ENCODE measurements at regions not wholly inside any gene's neighbourhood (a gene's known extent, or its start where the extent isn't known, plus 50 kb on each side); places are given as distances from the start of the nearest gene placed in this dataset.

GRCh38 chr16:86901483-86901882 lies 323.1 kb downstream of the FOXL1 start:
- no peak overlapping the region for H3K27ac Mint-ChIP-seq
- H3K36me3 Mint-ChIP-seq = no peaks in the 10 kb centered on the region
- H3K4me3 Mint-ChIP-seq = no peak overlapping the region
- H3K9me3 Mint-ChIP-seq (ENCODE audit: low read depth) = no peaks in the 10 kb centered on the region
- H3K4me1 Mint-ChIP-seq (ENCODE audit: low read depth) = no peaks in the 10 kb centered on the region
- H3K27me3 Mint-ChIP-seq = peaks cover 7% of the 10 kb centered on the region

GRCh38 chr16:86902656-86903001 lies 324.3 kb downstream of the FOXL1 start:
- peaks cover 7% of the 10 kb centered on the region for H3K27me3 Mint-ChIP-seq
- no peaks in the 10 kb centered on the region for H3K36me3 Mint-ChIP-seq
- no peak overlapping the region for H3K4me3 Mint-ChIP-seq
- H3K9me3 Mint-ChIP-seq (ENCODE audit: low read depth) = no peaks in the 10 kb centered on the region
- no peak overlapping the region for H3K27ac Mint-ChIP-seq
- no peaks in the 10 kb centered on the region for H3K4me1 Mint-ChIP-seq (ENCODE audit: low read depth)

- no peaks in the 10 kb centered on the region for H3K9me3 Mint-ChIP-seq (ENCODE audit: low read depth)
- H3K27me3 Mint-ChIP-seq = peaks cover 7% of the 10 kb centered on the region
- no peaks in the 10 kb centered on the region for H3K36me3 Mint-ChIP-seq
- H3K4me1 Mint-ChIP-seq (ENCODE audit: low read depth) = no peaks in the 10 kb centered on the region
- H3K27ac Mint-ChIP-seq = no peak overlapping the region
- no peak overlapping the region for H3K4me3 Mint-ChIP-seq
These were observed 324.7 kb downstream of the FOXL1 start for GRCh38 chr16:86903068-86903467.

- Mint-ChIP-seq H3K4me3 (no peak overlapping the region), H3K36me3 (no peaks in the 10 kb centered on the region)
These were observed 327.0 kb downstream of the FOXL1 start for GRCh38 chr16:86905302-86905701.

GRCh38 chr16:86906623-86907022 lies 328.3 kb downstream of the FOXL1 start:
- Mint-ChIP-seq H3K4me3 (no peak overlapping the region), H3K27ac (no peak overlapping the region), H3K4me1 (ENCODE audit: low read depth) (no peaks in the 10 kb centered on the region), H3K27me3 (peaks cover 5% of the 10 kb centered on the region), H3K9me3 (ENCODE audit: low read depth) (no peaks in the 10 kb centered on the region), H3K36me3 (no peaks in the 10 kb centered on the region)

More at GRCh38 chr16:86905302-86905701, 327.0 kb downstream of the FOXL1 start:
- Mint-ChIP-seq H3K27ac (no peak overlapping the region), H3K4me1 (ENCODE audit: low read depth) (no peaks in the 10 kb centered on the region), H3K9me3 (ENCODE audit: low read depth) (no peaks in the 10 kb centered on the region), H3K27me3 (peaks cover 7% of the 10 kb centered on the region)

- no peaks in the 10 kb centered on the region for H3K9me3 Mint-ChIP-seq (ENCODE audit: low read depth)
- H3K4me3 Mint-ChIP-seq = no peak overlapping the region
- peaks cover 5% of the 10 kb centered on the region for H3K27me3 Mint-ChIP-seq
- no peaks in the 10 kb centered on the region for H3K4me1 Mint-ChIP-seq (ENCODE audit: low read depth)
- H3K36me3 Mint-ChIP-seq = no peaks in the 10 kb centered on the region
- H3K27ac Mint-ChIP-seq = no peak overlapping the region
These were observed 331.2 kb downstream of the FOXL1 start for GRCh38 chr16:86909359-86910160.

GRCh38 chr16:86910161-86910769 lies 331.9 kb downstream of the FOXL1 start:
- peaks cover 5% of the 10 kb centered on the region for H3K27me3 Mint-ChIP-seq
- no peaks in the 10 kb centered on the region for H3K4me1 Mint-ChIP-seq (ENCODE audit: low read depth)

GRCh38 chr16:86911437-86911958 lies 333.1 kb downstream of the FOXL1 start:
- no peaks in the 10 kb centered on the region for H3K4me1 Mint-ChIP-seq (ENCODE audit: low read depth)
- H3K27me3 Mint-ChIP-seq = no peaks in the 10 kb centered on the region

More at GRCh38 chr16:86910161-86910769, 331.9 kb downstream of the FOXL1 start:
- Mint-ChIP-seq H3K27ac (no peak overlapping the region), H3K36me3 (no peaks in the 10 kb centered on the region), H3K4me3 (no peak overlapping the region), H3K9me3 (ENCODE audit: low read depth) (no peaks in the 10 kb centered on the region)

GRCh38 chr16:86913886-86914285 lies 335.5 kb downstream of the FOXL1 start:
- H3K4me3 Mint-ChIP-seq = no peak overlapping the region

More at GRCh38 chr16:86911437-86911958, 333.1 kb downstream of the FOXL1 start:
- no peak overlapping the region for H3K4me3 Mint-ChIP-seq
- no peaks in the 10 kb centered on the region for H3K9me3 Mint-ChIP-seq (ENCODE audit: low read depth)
- H3K27ac Mint-ChIP-seq = no peak overlapping the region
- no peaks in the 10 kb centered on the region for H3K36me3 Mint-ChIP-seq

GRCh38 chr16:86914876-86915717 lies 336.7 kb downstream of the FOXL1 start:
- H3K4me1 Mint-ChIP-seq (ENCODE audit: low read depth) = no peaks in the 10 kb centered on the region
- H3K27me3 Mint-ChIP-seq = peaks cover 7% of the 10 kb centered on the region
- no peak overlapping the region for H3K4me3 Mint-ChIP-seq
- no peaks in the 10 kb centered on the region for H3K9me3 Mint-ChIP-seq (ENCODE audit: low read depth)
- H3K27ac Mint-ChIP-seq = no peak overlapping the region
- no peaks in the 10 kb centered on the region for H3K36me3 Mint-ChIP-seq

More at GRCh38 chr16:86913886-86914285, 335.5 kb downstream of the FOXL1 start:
- Mint-ChIP-seq H3K9me3 (ENCODE audit: low read depth) (no peaks in the 10 kb centered on the region), H3K27ac (no peak overlapping the region), H3K4me1 (ENCODE audit: low read depth) (no peaks in the 10 kb centered on the region), H3K36me3 (no peaks in the 10 kb centered on the region), H3K27me3 (peaks cover 7% of the 10 kb centered on the region)

- Mint-ChIP-seq H3K9me3 (ENCODE audit: low read depth) (peaks cover 6% of the 10 kb centered on the region), H3K27me3 (peaks cover 13% of the 10 kb centered on the region), H3K4me3 (no peak overlapping the region), H3K27ac (no peak overlapping the region), H3K4me1 (ENCODE audit: low read depth) (no peaks in the 10 kb centered on the region), H3K36me3 (no peaks in the 10 kb centered on the region)
These were observed 339.4 kb downstream of the FOXL1 start for GRCh38 chr16:86917471-86918365.

- H3K27me3 Mint-ChIP-seq = peaks cover 15% of the 10 kb centered on the region
- no peak overlapping the region for H3K27ac Mint-ChIP-seq
- H3K9me3 Mint-ChIP-seq (ENCODE audit: low read depth) = peaks cover 6% of the 10 kb centered on the region
- H3K36me3 Mint-ChIP-seq = no peaks in the 10 kb centered on the region
- H3K4me3 Mint-ChIP-seq = no peak overlapping the region
- H3K4me1 Mint-ChIP-seq (ENCODE audit: low read depth) = no peaks in the 10 kb centered on the region
These were observed 340.3 kb downstream of the FOXL1 start for GRCh38 chr16:86918637-86919036.

- Mint-ChIP-seq H3K4me3 (no peak overlapping the region), H3K27ac (no peak overlapping the region), H3K27me3 (peaks cover 19% of the 10 kb centered on the region), H3K36me3 (no peaks in the 10 kb centered on the region), H3K9me3 (ENCODE audit: low read depth) (peaks cover 6% of the 10 kb centered on the region), H3K4me1 (ENCODE audit: low read depth) (no peaks in the 10 kb centered on the region)
These were observed 340.7 kb downstream of the FOXL1 start for GRCh38 chr16:86919078-86919477.
